Vagina (tissue), 2 donors: ENCODE measurements at regions not wholly inside any gene's neighbourhood (a gene's known extent, or its start where the extent isn't known, plus 50 kb on each side); places are given as distances from the start of the nearest gene placed in this dataset.

Source experiments
- DNase-seq, 2 donors: peaks; one replicate each; pipeline ENCODE4 v3.0.0-alpha.2; 2017; ENCODE audit errors: extremely low spot score in 2 of 2
- H3K27ac ChIP-seq: fragments of 200-600 bp; sonication (generic); one replicate; pipeline ENCODE4 v1.5.1; 2019
- H3K27me3 ChIP-seq: fragments of 200-600 bp; sonication (generic); one replicate; pipeline ENCODE4 v1.5.1; 2019
- H3K36me3 ChIP-seq, 2 donors: fragments of 200-600 bp; sonication (generic); one replicate each; pipeline ENCODE4 v1.5.1; 2017 to 2019
- H3K4me1 ChIP-seq: fragments of 200-600 bp; sonication (generic); one replicate; pipeline ENCODE4 v1.5.1; 2019
- H3K4me3 ChIP-seq, 2 donors: fragments of 200-600 bp; sonication (generic); 1 replicate in 1 of 2; 2 replicates in 1 of 2; pipeline ENCODE4 v1.5.1; 2016 to 2019
- H3K9me3 ChIP-seq: fragments of 200-600 bp; sonication (generic); one replicate; pipeline ENCODE4 v1.5.1; 2019
- POLR2A ChIP-seq, 2 donors: fragments of 450-650 bp; IDR thresholded peaks; one replicate each; pipeline ENCODE4 v1.6.1; 2017; ENCODE audit warnings: antibody characterized with exemption in 2 of 2, mild to moderate bottlenecking in 2 of 2, moderate library complexity in 2 of 2
- POLR2AphosphoS5 ChIP-seq, 2 donors: sonication (generic); formaldehyde crosslinking; IDR thresholded peaks; one replicate each; pipeline ENCODE4 v1.9.0; 2017; ENCODE audit warnings: antibody characterized with exemption in 2 of 2, mild to moderate bottlenecking in 2 of 2, low read depth in 1 of 2; ENCODE audit not compliant: insufficient read depth in 1 of 2
- intact Hi-C: fragments of 100-400 bp; cut with DNase I; formaldehyde crosslinking; loops from one replicate; pipeline ENCODE4 v1.15.1; 2023
- TF ChIP-seq, protein P1 (sequence below), 3 experiments: fragments of 450-650 bp in 2 of 3; fragments of 200-600 bp in 1 of 3; sonication (generic) in 1 of 3; IDR thresholded peaks; one replicate each; pipeline ENCODE4 v1.5.1; 2017 to 2019; ENCODE audit warnings: antibody characterized with exemption in 3 of 3, mild to moderate bottlenecking in 2 of 3, moderate library complexity in 2 of 3

GRCh38 chr1:30477588-30477987, 245.8 kb downstream of the MATN1 start:
- DNase-seq, result no peak
- Histone ChIP-seq H3K4me3 (no peak overlapping the region), H3K27ac (no peak overlapping the region), H3K9me3 (peaks cover 8% of the 10 kb centered on the region), H3K36me3 (no peaks in the 10 kb centered on the region), H3K27me3 (no peaks in the 10 kb centered on the region), H3K4me1 (no peaks in the 10 kb centered on the region)
- intact Hi-C loops, result no loop called here
- TF ChIP-seq POLR2A (IDR thresholded peaks at IDR 0.05), result no peak

DNA sequence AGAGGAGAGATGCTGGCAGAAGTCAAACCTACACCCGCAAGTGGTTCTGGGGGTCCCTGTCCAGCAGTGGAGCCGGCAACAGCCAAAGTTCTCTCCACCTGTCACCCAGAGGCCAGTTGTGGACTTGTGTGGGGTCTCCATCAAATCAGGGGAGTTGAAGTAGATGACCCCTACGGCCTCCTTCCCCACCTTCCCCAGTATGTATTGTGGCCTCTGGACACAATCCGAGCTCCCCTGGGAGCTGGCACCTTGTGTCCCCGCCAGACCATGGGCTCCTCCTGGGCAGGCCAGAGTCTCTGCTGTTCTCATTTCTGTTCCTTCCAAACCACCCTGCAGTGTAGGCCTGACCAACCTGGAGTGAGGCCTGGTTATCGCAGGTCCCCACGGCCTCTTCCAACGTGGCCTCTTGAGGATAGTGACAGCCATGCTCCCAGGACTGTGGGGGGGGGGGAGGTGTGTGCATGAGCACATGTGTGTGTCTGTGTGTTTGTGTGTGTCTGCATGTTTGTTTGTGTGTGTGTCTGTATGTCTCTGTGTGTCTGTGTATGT, 246.4 kb downstream of the MATN1 start:
- TF ChIP-seq, protein P1, sequence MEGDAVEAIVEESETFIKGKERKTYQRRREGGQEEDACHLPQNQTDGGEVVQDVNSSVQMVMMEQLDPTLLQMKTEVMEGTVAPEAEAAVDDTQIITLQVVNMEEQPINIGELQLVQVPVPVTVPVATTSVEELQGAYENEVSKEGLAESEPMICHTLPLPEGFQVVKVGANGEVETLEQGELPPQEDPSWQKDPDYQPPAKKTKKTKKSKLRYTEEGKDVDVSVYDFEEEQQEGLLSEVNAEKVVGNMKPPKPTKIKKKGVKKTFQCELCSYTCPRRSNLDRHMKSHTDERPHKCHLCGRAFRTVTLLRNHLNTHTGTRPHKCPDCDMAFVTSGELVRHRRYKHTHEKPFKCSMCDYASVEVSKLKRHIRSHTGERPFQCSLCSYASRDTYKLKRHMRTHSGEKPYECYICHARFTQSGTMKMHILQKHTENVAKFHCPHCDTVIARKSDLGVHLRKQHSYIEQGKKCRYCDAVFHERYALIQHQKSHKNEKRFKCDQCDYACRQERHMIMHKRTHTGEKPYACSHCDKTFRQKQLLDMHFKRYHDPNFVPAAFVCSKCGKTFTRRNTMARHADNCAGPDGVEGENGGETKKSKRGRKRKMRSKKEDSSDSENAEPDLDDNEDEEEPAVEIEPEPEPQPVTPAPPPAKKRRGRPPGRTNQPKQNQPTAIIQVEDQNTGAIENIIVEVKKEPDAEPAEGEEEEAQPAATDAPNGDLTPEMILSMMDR (IDR thresholded peaks at IDR 0.05), result no peak
- no peak for TF ChIP-seq POLR2AphosphoS5 (IDR thresholded peaks at IDR 0.05; ENCODE audit: insufficient read depth in 1 of 2, low read depth in 1 of 2)
- H3K36me3 ChIP-seq, result no peaks in the 10 kb centered on the region
- no peaks in the 10 kb centered on the region for H3K4me1 ChIP-seq
- intact Hi-C loops, result no loop called here
- H3K4me3 ChIP-seq, result no peak overlapping the region
- DNase-seq, result no peak
- peaks cover 8% of the 10 kb centered on the region for H3K9me3 ChIP-seq
- H3K27ac ChIP-seq, result no peak overlapping the region
- H3K27me3 ChIP-seq, result no peaks in the 10 kb centered on the region

- no peak for DNase-seq
- Histone ChIP-seq H3K9me3 (peaks cover 6% of the 10 kb centered on the region), H3K27ac (no peak overlapping the region), H3K4me1 (no peaks in the 10 kb centered on the region), H3K4me3 (no peak overlapping the region), H3K27me3 (no peaks in the 10 kb centered on the region), H3K36me3 (no peaks in the 10 kb centered on the region)
- no peak for TF ChIP-seq POLR2AphosphoS5 (IDR thresholded peaks at IDR 0.05; ENCODE audit: insufficient read depth in 1 of 2, low read depth in 1 of 2)
- TF ChIP-seq, protein P1 (IDR thresholded peaks at IDR 0.05), result no peak
- no peak for TF ChIP-seq POLR2A (IDR thresholded peaks at IDR 0.05)
- intact Hi-C loops, result no loop called here
These were observed 246.9 kb downstream of the MATN1 start for GRCh38 chr1:30476476-30476875.

GRCh38 chr1:30475966-30476365, 247.4 kb downstream of the MATN1 start:
- H3K36me3 ChIP-seq, result no peaks in the 10 kb centered on the region
- H3K27ac ChIP-seq, result no peak overlapping the region
- no peaks in the 10 kb centered on the region for H3K27me3 ChIP-seq
- TF ChIP-seq, protein P1 (IDR thresholded peaks at IDR 0.05), result no peak
- no peak for TF ChIP-seq POLR2A (IDR thresholded peaks at IDR 0.05)
- TF ChIP-seq POLR2AphosphoS5 (IDR thresholded peaks at IDR 0.05; ENCODE audit: insufficient read depth in 1 of 2, low read depth in 1 of 2), result no peak
- no peak overlapping the region for H3K4me3 ChIP-seq
- H3K9me3 ChIP-seq, result peaks cover 1% of the 10 kb centered on the region
- intact Hi-C loops, result no loop called here
- no peak for DNase-seq
- no peaks in the 10 kb centered on the region for H3K4me1 ChIP-seq

- no peaks in the 10 kb centered on the region for H3K36me3 ChIP-seq
- no peaks in the 10 kb centered on the region for H3K4me1 ChIP-seq
- intact Hi-C loops, result no loop called here
- H3K27me3 ChIP-seq, result no peaks in the 10 kb centered on the region
- H3K9me3 ChIP-seq, result no peaks in the 10 kb centered on the region
- no peak overlapping the region for H3K4me3 ChIP-seq
- TF ChIP-seq, protein P1 (IDR thresholded peaks at IDR 0.05), result no peak
- TF ChIP-seq POLR2A (IDR thresholded peaks at IDR 0.05), result no peak
- TF ChIP-seq POLR2AphosphoS5 (IDR thresholded peaks at IDR 0.05; ENCODE audit: insufficient read depth in 1 of 2, low read depth in 1 of 2), result no peak
- DNase-seq, result no peak
- H3K27ac ChIP-seq, result no peak overlapping the region
These were observed 248.2 kb downstream of the MATN1 start for GRCh38 chr1:30475201-30475600.
